Sigmoid colon (tissue), 6 donors: ENCODE measurements at regions not wholly inside any gene's neighbourhood (a gene's known extent, or its start where the extent isn't known, plus 50 kb on each side); places are given as distances from the start of the nearest gene placed in this dataset.

Source experiments
- DNase-seq: peaks from one replicate; pipeline ENCODE4 v3.0.0-alpha.2; 2019
- H3K27ac ChIP-seq, 4 donors: fragments of 200-600 bp; sonication (generic); one replicate each; pipeline ENCODE4 v1.5.1; 2016 to 2019; ENCODE audit warnings: mild to moderate bottlenecking in 1 of 4
- H3K27me3 ChIP-seq, 3 donors: fragments of 200-600 bp; sonication (generic); one replicate each; pipeline ENCODE4 v1.5.1; 2019; ENCODE audit warnings: mild to moderate bottlenecking in 1 of 3
- H3K36me3 ChIP-seq, 4 donors: fragments of 200-600 bp; sonication (generic); one replicate each; pipeline ENCODE4 v1.5.1; 2016 to 2019
- H3K4me1 ChIP-seq, 4 donors: fragments of 200-600 bp; sonication (generic); one replicate each; pipeline ENCODE4 v1.5.1; 2017 to 2019
- H3K4me3 ChIP-seq, 4 donors: fragments of 200-600 bp; sonication (generic); one replicate each; pipeline ENCODE4 v1.5.1; 2017 to 2019; ENCODE audit warnings: mild to moderate bottlenecking in 2 of 4, moderate library complexity in 1 of 4
- H3K9me3 ChIP-seq, 4 donors: fragments of 200-600 bp in 3 of 4; sonication (generic) in 3 of 4; one replicate each; pipeline versions ENCODE4 v1.5.1 to v1.6.1; 2013 to 2019
- CTCF ChIP-seq, 4 experiments: fragments of 450-650 bp in 3 of 4; fragments of 200-600 bp in 1 of 4; IDR thresholded peaks; one replicate each; pipeline ENCODE4 v1.5.1; 2016 to 2019; ENCODE audit warnings: antibody characterized with exemption in 4 of 4, mild to moderate bottlenecking in 3 of 4, moderate library complexity in 2 of 4
- EP300 ChIP-seq, 4 donors: sonication (generic); formaldehyde crosslinking; IDR thresholded peaks; one replicate each; pipeline ENCODE4 v1.6.1; 2017; ENCODE audit warnings: antibody characterized with exemption in 4 of 4
- POLR2A ChIP-seq, 2 donors: fragments of 450-650 bp; IDR thresholded peaks; one replicate each; pipeline ENCODE4 v1.6.1; 2016; ENCODE audit warnings: antibody characterized with exemption in 2 of 2, mild to moderate bottlenecking in 2 of 2, moderate library complexity in 2 of 2
- POLR2AphosphoS5 ChIP-seq, 4 donors: sonication (generic); formaldehyde crosslinking; IDR thresholded peaks; one replicate each; pipeline ENCODE4 v1.6.1; 2017; ENCODE audit warnings: antibody characterized with exemption in 4 of 4
- WGBS, 2 donors: extraction: QIAGEN DNeasy Blood & Tissue Kit; methylation state at CpG; one replicate each; pipeline ENCODE4 v1.1.7; 2013; 5-methylcytosine and 5-hydroxymethylcytosine counted together
- intact Hi-C: fragments of 100-400 bp; cut with DNase I; formaldehyde crosslinking; loops from one replicate; pipeline ENCODE4 v1.15.1; 2023
- donor health status: healthy with polysubstance abuse.
- donor health status: healthy.

GRCh38 chr21:31609081-31609480 lies 50.4 kb upstream of the SOD1 start:
- whole genome bisulfite sequencing, 2 donors = 63 to 64% methylated on average over 4 of the region's 4 CpGs
- intact Hi-C loops = no loop called here
- Histone ChIP-seq H3K36me3 (no peaks in the 10 kb centered on the region), H3K27me3 (no peaks in the 10 kb centered on the region), H3K4me3 (no peak overlapping the region), H3K27ac (no peak overlapping the region), H3K9me3 (no peaks in the 10 kb centered on the region), H3K4me1 (peaks cover 0 to 3% (median 0%) of the 10 kb centered on the region in 4 donors)
- TF ChIP-seq CTCF (IDR thresholded peaks at IDR 0.05) = no peak
- TF ChIP-seq EP300 (IDR thresholded peaks at IDR 0.05) = no peak
- no peak for TF ChIP-seq POLR2AphosphoS5 (IDR thresholded peaks at IDR 0.05)
- TF ChIP-seq POLR2A (IDR thresholded peaks at IDR 0.05) = no peak
- DNase-seq = no peak

GRCh38 chr21:31607791-31608190 lies 51.7 kb upstream of the SOD1 start:
- Histone ChIP-seq H3K4me3 (no peak overlapping the region), H3K36me3 (no peaks in the 10 kb centered on the region), H3K4me1 (peaks cover 0 to 3% (median 0%) of the 10 kb centered on the region in 4 donors), H3K27ac (no peak overlapping the region), H3K27me3 (no peaks in the 10 kb centered on the region), H3K9me3 (no peaks in the 10 kb centered on the region)
- no peak for DNase-seq
- 92 to 96% methylated on average over 4 of the region's 4 CpGs for WGBS, 2 donors
- TF ChIP-seq EP300 (IDR thresholded peaks at IDR 0.05) = no peak
- TF ChIP-seq POLR2A (IDR thresholded peaks at IDR 0.05) = no peak
- no peak for TF ChIP-seq CTCF (IDR thresholded peaks at IDR 0.05)
- TF ChIP-seq POLR2AphosphoS5 (IDR thresholded peaks at IDR 0.05) = no peak
- intact Hi-C loops = no loop called here

GRCh38 chr21:31606081-31606874 lies 53.2 kb upstream of the SOD1 start:
- Histone ChIP-seq H3K27ac (no peak overlapping the region), H3K36me3 (no peaks in the 10 kb centered on the region), H3K27me3 (no peaks in the 10 kb centered on the region), H3K4me1 (peaks cover 0 to 3% (median 0%) of the 10 kb centered on the region in 4 donors), H3K9me3 (no peaks in the 10 kb centered on the region), H3K4me3 (no peak overlapping the region)
- TF ChIP-seq POLR2AphosphoS5 (IDR thresholded peaks at IDR 0.05) (no peak), EP300 (IDR thresholded peaks at IDR 0.05) (no peak), POLR2A (IDR thresholded peaks at IDR 0.05) (no peak)
- WGBS, 2 donors = 89 to 91% methylated on average over 11 of the region's 11 CpGs
- no peak for DNase-seq
- intact Hi-C loops = no loop called here

GRCh38 chr21:31604591-31605190 lies 54.8 kb upstream of the SOD1 start:
- Histone ChIP-seq H3K9me3 (no peaks in the 10 kb centered on the region), H3K4me3 (no peak overlapping the region), H3K27me3 (no peaks in the 10 kb centered on the region), H3K4me1 (peaks cover 0 to 3% (median 0%) of the 10 kb centered on the region in 4 donors), H3K36me3 (no peaks in the 10 kb centered on the region), H3K27ac (no peak overlapping the region)
- DNase-seq = peak; percentile 75
- intact Hi-C loops = loop anchor here (5.0 kb wide), 1 partner anchor 507 kb away; no protein-coding TSS in a partner anchor
- WGBS, 2 donors = 36 to 43% methylated on average over 11 of the region's 11 CpGs
- TF ChIP-seq POLR2AphosphoS5 (IDR thresholded peaks at IDR 0.05) (no peak), EP300 (IDR thresholded peaks at IDR 0.05) (no peak), CTCF (IDR thresholded peaks at IDR 0.05) (peak; percentile 13 to 77 (median 60))

- intact Hi-C loops = no loop called here
- Histone ChIP-seq H3K36me3 (no peaks in the 10 kb centered on the region), H3K4me1 (peaks cover 0 to 2% (median 0%) of the 10 kb centered on the region in 4 donors), H3K27me3 (no peaks in the 10 kb centered on the region), H3K9me3 (no peaks in the 10 kb centered on the region), H3K27ac (no peak overlapping the region), H3K4me3 (no peak overlapping the region)
- TF ChIP-seq POLR2A (IDR thresholded peaks at IDR 0.05) (no peak), POLR2AphosphoS5 (IDR thresholded peaks at IDR 0.05) (no peak), EP300 (IDR thresholded peaks at IDR 0.05) (no peak), CTCF (IDR thresholded peaks at IDR 0.05) (no peak)
- no peak for DNase-seq
- 80 to 90% methylated on average over 5 of the region's 5 CpGs for whole genome bisulfite sequencing, 2 donors
These were observed 59.9 kb upstream of the SOD1 start for GRCh38 chr21:31599563-31599962.
